Kidney tubule cell (primary cell): ENCODE measurements at regions not wholly inside any gene's neighbourhood (a gene's known extent, or its start where the extent isn't known, plus 50 kb on each side); places are given as distances from the start of the nearest gene placed in this dataset.

ENCODE experiments used
- DNase-seq: peaks from one replicate; pipeline ENCODE4 v3.0.0-alpha.2; 2018; ENCODE audit warnings: low spot score

- DNase-seq: no peak
Measured at GRCh38 chr2:63780518-63781155, 61.1 kb upstream of the UGP2 start.

- DNase-seq: no peak
Measured at GRCh38 chr2:63784461-63784860, 57.2 kb upstream of the UGP2 start.

GRCh38 chr2:63785096-63785495 is 56.6 kb upstream of the UGP2 start:
- no peak for DNase-seq

- no peak for DNase-seq
Measured at GRCh38 chr2:63786471-63786870, 55.2 kb upstream of the UGP2 start.

GRCh38 chr2:63788071-63788470 is 53.6 kb upstream of the UGP2 start:
- peak; percentile 32 for DNase-seq

- DNase-seq: no peak
Measured at GRCh38 chr2:63789338-63790020, 52.2 kb upstream of the UGP2 start.

- DNase-seq: peak; percentile 2
Measured at GRCh38 chr2:63790491-63790890, 51.2 kb upstream of the UGP2 start.

- peak; percentile 74 for DNase-seq
Measured at GRCh38 chr2:63790906-63791305, 50.8 kb upstream of the UGP2 start.

- no peak for DNase-seq
Measured at GRCh38 chr2:63791387-63791786, 50.3 kb upstream of the UGP2 start.
